Progenitor cell of endocrine pancreas (in vitro differentiated cells): ENCODE measurements at regions not wholly inside any gene's neighbourhood (a gene's known extent, or its start where the extent isn't known, plus 50 kb on each side); places are given as distances from the start of the nearest gene placed in this dataset.

Source experiments
- DNase-seq: peaks from one replicate; pipeline ENCODE4 v3.0.0; 2021; ENCODE audit warnings: low spot score; ENCODE audit not compliant: unreplicated experiment
- H3K27ac Mint-ChIP-seq: 2 replicates; pipeline ENCODE4 v1.8.0; 2021; ENCODE audit warnings: mild to moderate bottlenecking, moderate library complexity, mixed read lengths
- H3K27me3 Mint-ChIP-seq: 2 replicates; pipeline ENCODE4 v1.8.0; 2021; ENCODE audit warnings: mixed read lengths
- H3K36me3 Mint-ChIP-seq: 2 replicates; pipeline ENCODE4 v1.8.0; 2022; ENCODE audit warnings: mixed read lengths; ENCODE audit not compliant: insufficient read depth
- H3K4me1 Mint-ChIP-seq: 2 replicates; pipeline ENCODE4 v1.8.0; 2021; ENCODE audit warnings: low read depth, mixed read lengths
- H3K4me3 Mint-ChIP-seq: 2 replicates; pipeline ENCODE4 v1.8.0; 2021; ENCODE audit warnings: low read depth, mild to moderate bottlenecking, moderate library complexity, mixed read lengths
- H3K9me3 Mint-ChIP-seq: 2 replicates; pipeline ENCODE4 v1.8.0; 2021; ENCODE audit warnings: low read depth, mixed read lengths
- CTCF ChIP-seq: fragments of 200-600 bp; sonication (generic); IDR thresholded peaks from one replicate; pipeline ENCODE4 v1.5.0; 2021; ENCODE audit warnings: antibody characterized with exemption, mild to moderate bottlenecking; ENCODE audit not compliant: unreplicated experiment

DNA sequence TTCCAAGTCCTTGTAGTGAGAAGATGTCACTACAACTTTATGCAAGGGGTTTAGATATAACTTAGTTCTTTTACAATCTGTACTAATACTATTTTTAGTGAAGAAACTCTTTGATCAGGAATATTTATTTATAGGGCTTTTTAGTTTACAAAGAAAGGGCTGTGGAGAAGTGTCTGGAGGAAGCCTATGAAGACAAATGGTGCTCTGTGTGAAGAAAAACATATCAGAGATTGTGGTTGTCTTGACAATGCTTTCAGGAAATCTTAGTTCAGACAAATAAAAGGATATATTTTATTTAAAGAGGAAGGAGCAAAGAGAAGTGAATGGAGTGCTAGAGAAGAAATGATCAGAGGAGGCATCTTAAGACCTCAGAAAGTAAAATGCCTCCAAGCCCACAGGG lies 824.9 kb downstream of the DCDC2C start:
- H3K27ac Mint-ChIP-seq = no peak overlapping the region
- H3K4me3 Mint-ChIP-seq = no peak overlapping the region
- no peaks in the 10 kb centered on the region for H3K36me3 Mint-ChIP-seq
- H3K4me1 Mint-ChIP-seq = no peaks in the 10 kb centered on the region
- DNase-seq = no peak
- no peaks in the 10 kb centered on the region for H3K9me3 Mint-ChIP-seq
- TF ChIP-seq CTCF = no peak
- no peaks in the 10 kb centered on the region for H3K27me3 Mint-ChIP-seq

DNA sequence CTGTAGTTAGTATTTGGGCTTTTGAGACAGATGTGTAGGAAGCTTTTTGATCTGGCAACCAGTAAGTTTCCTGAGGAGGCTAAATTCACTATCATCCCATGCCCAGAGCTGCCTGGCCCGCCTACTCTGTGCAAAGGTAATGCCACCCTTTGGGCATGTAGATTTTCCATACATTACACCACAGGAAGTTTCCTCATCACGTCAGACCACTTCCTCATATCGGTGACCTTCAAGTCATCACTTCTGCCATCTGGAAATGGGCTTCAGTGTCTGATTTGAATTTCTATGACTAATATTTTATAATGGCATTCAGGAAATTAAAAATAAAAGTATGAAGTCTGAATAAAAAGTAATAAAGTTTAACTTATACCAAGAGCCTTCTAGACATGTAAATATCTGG lies 825.4 kb downstream of the DCDC2C start:
- no peaks in the 10 kb centered on the region for H3K9me3 Mint-ChIP-seq
- H3K4me1 Mint-ChIP-seq = no peaks in the 10 kb centered on the region
- no peak overlapping the region for H3K4me3 Mint-ChIP-seq
- H3K27me3 Mint-ChIP-seq = no peaks in the 10 kb centered on the region
- H3K27ac Mint-ChIP-seq = no peak overlapping the region
- H3K36me3 Mint-ChIP-seq = no peaks in the 10 kb centered on the region
- no peak for DNase-seq
- no peak for TF ChIP-seq CTCF

DNA sequence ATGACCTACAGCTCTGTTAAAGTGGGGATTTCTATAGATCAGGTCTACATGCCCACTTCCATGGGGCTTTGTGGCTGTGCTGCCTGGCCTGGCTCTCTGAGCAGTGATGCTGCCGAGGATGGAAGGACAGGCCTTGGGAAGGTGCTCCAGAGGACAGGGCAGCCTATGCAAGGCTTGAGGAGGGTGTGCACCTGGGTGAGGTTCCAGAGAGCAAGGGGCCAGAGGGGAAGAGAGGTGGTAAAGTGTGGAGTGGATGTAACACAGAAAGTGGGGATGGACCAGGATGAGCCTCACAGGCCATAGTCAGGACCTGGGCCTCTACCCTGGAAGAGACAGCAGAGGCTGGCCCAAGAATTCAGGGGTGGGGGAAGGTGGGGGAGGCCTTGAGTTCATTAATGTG lies 826.4 kb downstream of the DCDC2C start:
- TF ChIP-seq CTCF = no peak
- Mint-ChIP-seq H3K27ac (no peak overlapping the region), H3K4me1 (no peaks in the 10 kb centered on the region), H3K36me3 (no peaks in the 10 kb centered on the region), H3K9me3 (no peaks in the 10 kb centered on the region), H3K4me3 (no peak overlapping the region), H3K27me3 (no peaks in the 10 kb centered on the region)
- no peak for DNase-seq

DNA sequence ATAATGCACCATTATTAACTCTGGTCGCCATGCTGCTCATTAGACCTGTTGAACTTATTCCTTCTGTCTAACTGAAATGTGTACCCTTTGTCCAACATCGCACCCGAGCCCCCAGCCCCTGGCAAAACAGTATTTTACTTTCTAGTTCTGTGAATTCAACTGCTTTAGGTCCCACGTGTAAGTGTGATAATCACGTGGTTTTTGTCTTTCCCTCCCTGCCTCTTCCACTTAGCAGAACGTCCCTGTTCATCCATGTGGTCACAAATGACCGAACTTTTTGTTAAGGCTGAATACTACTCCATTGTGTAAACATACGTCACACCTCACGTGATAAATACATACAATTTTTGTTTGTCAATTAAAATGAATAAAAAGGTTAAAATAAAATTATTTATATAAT lies 826.9 kb downstream of the DCDC2C start:
- no peaks in the 10 kb centered on the region for H3K27me3 Mint-ChIP-seq
- H3K9me3 Mint-ChIP-seq = no peaks in the 10 kb centered on the region
- H3K4me1 Mint-ChIP-seq = no peaks in the 10 kb centered on the region
- H3K27ac Mint-ChIP-seq = no peak overlapping the region
- no peak overlapping the region for H3K4me3 Mint-ChIP-seq
- H3K36me3 Mint-ChIP-seq = no peaks in the 10 kb centered on the region
- DNase-seq = no peak
- no peak for TF ChIP-seq CTCF

- TF ChIP-seq CTCF = no peak
- no peaks in the 10 kb centered on the region for H3K4me1 Mint-ChIP-seq
- no peak for DNase-seq
- H3K27me3 Mint-ChIP-seq = no peaks in the 10 kb centered on the region
- H3K27ac Mint-ChIP-seq = no peak overlapping the region
- H3K9me3 Mint-ChIP-seq = no peaks in the 10 kb centered on the region
- no peak overlapping the region for H3K4me3 Mint-ChIP-seq
- no peaks in the 10 kb centered on the region for H3K36me3 Mint-ChIP-seq
Measured at GRCh38 chr2:4533806-4534205, 830.4 kb downstream of the DCDC2C start.
